Endothelial cell of umbilical vein (primary cell): ENCODE measurements at regions not wholly inside any gene's neighbourhood (a gene's known extent, or its start where the extent isn't known, plus 50 kb on each side); places are given as distances from the start of the nearest gene placed in this dataset.

Experiments used
- BruUV-seq: library from RNA; stranded (reverse); fragments of 400-500 nt; replicated peaks from 2 replicates; lab custom pipeline; 2021; lab: Mats Ljungman, UMichigan
- CTCF ChIA-PET: fragments of 300-600, 350-600 bp; sonication (Branson Sonifier 250); formaldehyde crosslinking; loops from one replicate; lab custom pipeline; 2021; ENCODE audit warnings: antibody characterized with exemption, inconsistent platforms; lab: Charles Lee
- POLR2A ChIA-PET: fragments of 300-600, 350-600 bp; sonication (Branson Sonifier 250); formaldehyde crosslinking; loops from one replicate; lab custom pipeline; 2021; ENCODE audit warnings: antibody characterized with exemption, inconsistent platforms; lab: Charles Lee
- DNase-seq: peaks from one replicate; pipeline ENCODE4 v3.0.0-alpha.2; 2011; ENCODE audit warnings: low read depth, low spot score
- FAIRE-seq: peaks from 2 replicates; lab custom pipeline; 2011; peaks lifted over from hg19 to GRCh38; lab: Jason Lieb, UNC
- H2AFZ ChIP-seq: 2 replicates; pipeline ENCODE4 v1.6.0; 2012; ENCODE audit warnings: low read depth, low read length, control low read depth, inconsistent platforms
- H3K27ac ChIP-seq: 2 replicates; pipeline ENCODE4 v1.5.1; 2011; ENCODE audit warnings: low read depth, mild to moderate bottlenecking, control low read depth, low read length, moderate library complexity; ENCODE audit not compliant: insufficient read depth
- H3K27me3 ChIP-seq, 2 experiments: 2 replicates each; pipeline versions ENCODE4 v1.6.0 to v1.6.1; 2011; ENCODE audit warnings: low read length in 2 of 2, mixed read lengths in 1 of 2; ENCODE audit not compliant: control insufficient read depth in 2 of 2, insufficient read depth in 2 of 2
- H3K36me3 ChIP-seq, 2 experiments: 2 replicates in 1 of 2; 3 replicates in 1 of 2; pipeline ENCODE4 v1.5.1; 2011; ENCODE audit warnings: low read length in 2 of 2, mild to moderate bottlenecking in 1 of 2, moderate library complexity in 1 of 2; ENCODE audit not compliant: control insufficient read depth in 2 of 2, insufficient read depth in 2 of 2; ENCODE audit errors: extremely low read depth in 1 of 2
- H3K4me1 ChIP-seq: 3 replicates; pipeline ENCODE4 v1.5.1; 2011; ENCODE audit warnings: mild to moderate bottlenecking, low read length; ENCODE audit not compliant: control insufficient read depth, insufficient read depth; ENCODE audit errors: extremely low read depth
- H3K4me2 ChIP-seq: 2 replicates; pipeline ENCODE4 v1.6.1; 2011; ENCODE audit warnings: low read length, control low read depth, mixed read lengths; ENCODE audit not compliant: insufficient read depth
- H3K4me3 ChIP-seq, 3 experiments: fragments of 200-600 bp in 1 of 3; sonication (generic), shearing (Covaris generic) in 1 of 3; replicated peaks in 1 of 3; 2 replicates each; pipeline ENCODE4 v1.5.1; 2011 to 2016; ENCODE audit warnings: control low read depth in 3 of 3, low read length in 3 of 3, mild to moderate bottlenecking in 2 of 3, inconsistent platforms in 1 of 3, low read depth in 1 of 3, moderate library complexity in 1 of 3; ENCODE audit not compliant: insufficient read depth in 1 of 3
- H3K79me2 ChIP-seq: 2 replicates; pipeline ENCODE4 v1.6.0; 2012; ENCODE audit warnings: low read length, inconsistent platforms; ENCODE audit not compliant: control insufficient read depth, insufficient read depth
- H3K9ac ChIP-seq: replicated peaks from 2 replicates; pipeline ENCODE3; 2011; ENCODE audit warnings: low read length, control low read depth; ENCODE audit not compliant: insufficient read depth; ENCODE audit errors: extremely low read depth
- H3K9me1 ChIP-seq: replicated peaks from 3 replicates; pipeline ENCODE4 v1.6.0; 2011; ENCODE audit warnings: mild to moderate bottlenecking, low read length; ENCODE audit not compliant: control insufficient read depth, insufficient read depth; ENCODE audit errors: extremely low read depth
- H3K9me3 ChIP-seq: replicated peaks from 2 replicates; pipeline ENCODE4 v1.5.1; 2012; ENCODE audit warnings: low read length, inconsistent platforms; ENCODE audit not compliant: control insufficient read depth, insufficient read depth
- H4K20me1 ChIP-seq: replicated peaks from 2 replicates; pipeline ENCODE3; 2011; ENCODE audit warnings: mild to moderate bottlenecking, low read length; ENCODE audit not compliant: control insufficient read depth, insufficient read depth; ENCODE audit errors: extremely low read depth
- EZH2 ChIP-seq: IDR thresholded peaks from 2 replicates; pipeline ENCODE4 v1.6.1; 2012; ENCODE audit warnings: borderline replicate concordance, low read depth, mild to moderate bottlenecking, moderate library complexity, low read length, inconsistent platforms; ENCODE audit not compliant: severe bottlenecking
- FOS ChIP-seq: IDR thresholded peaks from 2 replicates; pipeline ENCODE4 v1.6.1; 2011; ENCODE audit warnings: mild to moderate bottlenecking, low read length, moderate library complexity, borderline replicate concordance; ENCODE audit not compliant: insufficient read depth
- GATA2 ChIP-seq: IDR thresholded peaks from 2 replicates; pipeline ENCODE4 v1.7.0; 2011; ENCODE audit warnings: low read depth, mild to moderate bottlenecking, moderate library complexity, mixed read lengths, low read length; ENCODE audit not compliant: insufficient read length, insufficient read depth
- JUN ChIP-seq: IDR thresholded peaks from 2 replicates; pipeline ENCODE4 v1.6.1; 2011; ENCODE audit warnings: borderline replicate concordance, low read depth; ENCODE audit not compliant: insufficient read length, insufficient read depth
- MAX ChIP-seq: IDR thresholded peaks from 2 replicates; pipeline ENCODE4 v1.6.1; 2011; ENCODE audit not compliant: insufficient read depth, insufficient read length
- MYC ChIP-seq: IDR thresholded peaks from one replicate; pipeline ENCODE4 v1.6.1; 2011; ENCODE audit warnings: mild to moderate bottlenecking, low read depth, low read length
- POLR2A ChIP-seq: IDR thresholded peaks from 2 replicates; pipeline ENCODE4 v1.6.1; 2012; ENCODE audit warnings: low read depth, mild to moderate bottlenecking, control low read depth, low read length
- POLR2AphosphoS5 ChIP-seq: IDR thresholded peaks from 2 replicates; pipeline ENCODE4 v1.6.1; 2012; ENCODE audit warnings: low read depth, mild to moderate bottlenecking, control low read depth, low read length, moderate library complexity; ENCODE audit not compliant: insufficient read depth
- dilution Hi-C: fragments of 300-500 bp; cut with MboI; formaldehyde crosslinking; loops from one replicate; pipeline ENCODE4 v1.15.0; 2019; ENCODE audit warnings: low sequenced_read_pairs; ENCODE audit not compliant: extremely low pct_ligation_motif_present
- intact Hi-C: fragments of 100-400 bp; cut with micrococcal nuclease; formaldehyde crosslinking; loops from one replicate; pipeline ENCODE4 v1.10.0; 2022
- TF ChIP-seq, protein P1 (sequence below), 2 donors: IDR thresholded peaks; 1 replicate in 1 of 2; 2 replicates in 1 of 2; pipeline ENCODE4 v1.5.1; 2011; ENCODE audit warnings: low read length in 2 of 2, mild to moderate bottlenecking in 2 of 2, moderate library complexity in 2 of 2, control low read depth in 1 of 2, inconsistent platforms in 1 of 2, low read depth in 1 of 2; ENCODE audit not compliant: insufficient read depth in 1 of 2; ENCODE audit errors: extremely low read depth in 1 of 2

DNA sequence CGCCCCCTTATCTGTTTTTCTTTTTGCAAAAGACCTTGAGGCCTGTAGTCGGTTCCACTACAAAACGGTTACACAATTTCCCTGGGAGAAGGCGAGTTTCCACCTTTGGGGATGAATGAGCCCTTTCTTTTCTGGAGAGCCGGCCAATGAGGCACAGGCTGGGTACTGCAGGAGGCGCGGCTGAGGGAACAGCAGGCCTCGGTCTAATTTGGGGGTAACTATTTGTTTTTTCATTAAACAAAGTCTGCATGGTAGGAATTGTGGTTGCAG, 129.2 kb downstream of the MYCN start:
- no peak overlapping the region for H3K4me3 ChIP-seq
- no peak for FAIRE-seq
- H3K27ac ChIP-seq = no peak overlapping the region
- TF ChIP-seq MYC (no peak), FOS (no peak), JUN (no peak), GATA2 (no peak), POLR2A (no peak), MAX (no peak), EZH2 (no peak), POLR2AphosphoS5 (no peak)
- TF ChIP-seq, protein P1, sequence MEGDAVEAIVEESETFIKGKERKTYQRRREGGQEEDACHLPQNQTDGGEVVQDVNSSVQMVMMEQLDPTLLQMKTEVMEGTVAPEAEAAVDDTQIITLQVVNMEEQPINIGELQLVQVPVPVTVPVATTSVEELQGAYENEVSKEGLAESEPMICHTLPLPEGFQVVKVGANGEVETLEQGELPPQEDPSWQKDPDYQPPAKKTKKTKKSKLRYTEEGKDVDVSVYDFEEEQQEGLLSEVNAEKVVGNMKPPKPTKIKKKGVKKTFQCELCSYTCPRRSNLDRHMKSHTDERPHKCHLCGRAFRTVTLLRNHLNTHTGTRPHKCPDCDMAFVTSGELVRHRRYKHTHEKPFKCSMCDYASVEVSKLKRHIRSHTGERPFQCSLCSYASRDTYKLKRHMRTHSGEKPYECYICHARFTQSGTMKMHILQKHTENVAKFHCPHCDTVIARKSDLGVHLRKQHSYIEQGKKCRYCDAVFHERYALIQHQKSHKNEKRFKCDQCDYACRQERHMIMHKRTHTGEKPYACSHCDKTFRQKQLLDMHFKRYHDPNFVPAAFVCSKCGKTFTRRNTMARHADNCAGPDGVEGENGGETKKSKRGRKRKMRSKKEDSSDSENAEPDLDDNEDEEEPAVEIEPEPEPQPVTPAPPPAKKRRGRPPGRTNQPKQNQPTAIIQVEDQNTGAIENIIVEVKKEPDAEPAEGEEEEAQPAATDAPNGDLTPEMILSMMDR (IDR thresholded peaks at IDR 0.05; ENCODE audit: extremely low read depth in 1 of 2, insufficient read depth in 1 of 2, low read depth in 1 of 2, low read length in 2 of 2) = no peak
- no peak for DNase-seq
- no peak overlapping the region for H2AFZ ChIP-seq
- dilution Hi-C loops = no loop called here
- no peaks in the 10 kb centered on the region for H4K20me1 ChIP-seq
- CTCF ChIA-PET = no interaction called here
- H3K9me1 ChIP-seq = no peaks in the 10 kb centered on the region
- POLR2A ChIA-PET = no interaction called here
- H3K79me2 ChIP-seq = no peaks in the 10 kb centered on the region
- no peaks in the 10 kb centered on the region for H3K27me3 ChIP-seq
- no TSS peak for BruUV-seq
- no peak overlapping the region for H3K9ac ChIP-seq
- peaks cover 2% of the 10 kb centered on the region for H3K9me3 ChIP-seq
- intact Hi-C loops = no loop called here
- H3K4me2 ChIP-seq = no peak overlapping the region
- H3K36me3 ChIP-seq = no peaks in the 10 kb centered on the region
- no peaks in the 10 kb centered on the region for H3K4me1 ChIP-seq
